ENCODE measurements at regions not wholly inside any gene's neighbourhood (a gene's known extent, or its start where the extent isn't known, plus 50 kb on each side); places are given as distances from the start of the nearest gene placed in this dataset.

DNA sequence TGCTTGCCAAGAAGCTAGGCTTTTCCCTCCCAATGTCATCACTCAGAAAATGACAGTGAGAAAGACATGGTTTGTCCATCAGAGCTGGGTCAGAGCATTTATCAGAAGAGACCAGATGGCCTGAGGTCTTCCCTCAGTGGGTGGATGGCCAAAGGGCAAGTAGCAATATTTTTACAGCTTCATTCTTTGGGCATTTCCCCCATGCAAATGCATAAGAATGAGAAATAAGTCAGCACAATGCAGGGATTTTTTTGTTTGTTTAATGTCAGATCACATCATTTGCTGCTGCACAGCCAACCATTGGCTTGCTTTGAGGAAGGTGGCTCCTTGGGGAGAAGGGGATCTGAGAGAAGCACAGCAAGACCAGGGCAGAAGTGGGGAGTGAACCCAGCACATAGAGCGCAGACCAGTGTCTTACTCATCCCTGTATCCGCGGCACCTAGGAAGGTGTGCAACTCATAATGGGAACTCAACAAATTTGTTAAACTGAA lies 209.6 kb downstream of the SEMA6A start:
- no peak for DNase-seq
- in situ Hi-C loops (cut with MboI; ENCODE audit: low pct_unique_long_range_greater_than_20kb, low sequenced_read_pairs) = no loop called here

DNA sequence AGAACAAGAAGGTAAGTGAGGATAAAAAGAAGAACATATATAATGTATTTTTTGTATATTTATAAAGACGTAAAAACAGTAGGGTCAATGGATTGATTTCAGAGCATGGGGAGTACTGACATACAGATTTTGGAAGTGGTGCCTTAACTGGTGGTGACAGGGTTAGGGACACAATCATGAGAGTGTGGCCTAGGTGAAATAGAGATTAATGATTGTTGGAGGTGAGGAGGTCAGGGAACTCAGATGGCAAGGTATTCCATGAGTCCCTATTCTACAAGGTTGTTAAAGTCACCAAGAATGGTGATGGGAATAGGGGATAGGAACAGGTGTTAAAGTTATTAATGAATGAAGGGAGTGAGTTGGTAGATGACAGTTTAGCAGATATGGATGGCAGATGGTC lies 210.8 kb downstream of the SEMA6A start:
- in situ Hi-C loops (cut with MboI; ENCODE audit: low pct_unique_long_range_greater_than_20kb, low sequenced_read_pairs) = no loop called here
- DNase-seq = no peak

DNA sequence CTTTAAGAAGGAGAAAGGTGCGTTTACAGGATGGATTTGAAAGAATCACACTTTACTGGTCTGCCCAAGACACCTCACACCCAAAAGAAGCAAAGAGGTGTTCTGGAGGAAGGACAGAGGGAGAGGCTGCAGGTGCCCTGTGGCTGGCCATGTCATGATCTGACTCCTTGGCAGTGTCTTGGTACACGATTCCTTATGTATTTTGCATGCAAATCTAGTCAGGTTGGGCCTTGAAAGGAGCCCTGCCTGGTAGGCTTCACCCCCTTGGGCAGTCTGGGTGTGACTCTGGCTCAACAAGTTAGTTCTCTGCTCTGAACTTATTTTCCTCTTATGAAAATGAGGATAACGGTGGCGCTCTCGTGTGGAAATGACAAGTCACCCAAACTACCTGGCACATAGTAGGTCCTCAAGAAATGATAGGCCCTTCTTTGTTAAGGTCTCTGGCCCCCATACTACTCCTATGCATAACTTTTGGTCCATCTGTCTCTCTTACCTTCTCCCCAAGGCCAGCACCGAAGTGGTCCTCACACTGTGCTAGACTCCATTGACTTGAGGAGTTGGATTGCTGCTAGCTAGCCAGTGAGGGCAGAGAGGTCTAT lies 212.5 kb downstream of the SEMA6A start:
- no peak for DNase-seq

DNA sequence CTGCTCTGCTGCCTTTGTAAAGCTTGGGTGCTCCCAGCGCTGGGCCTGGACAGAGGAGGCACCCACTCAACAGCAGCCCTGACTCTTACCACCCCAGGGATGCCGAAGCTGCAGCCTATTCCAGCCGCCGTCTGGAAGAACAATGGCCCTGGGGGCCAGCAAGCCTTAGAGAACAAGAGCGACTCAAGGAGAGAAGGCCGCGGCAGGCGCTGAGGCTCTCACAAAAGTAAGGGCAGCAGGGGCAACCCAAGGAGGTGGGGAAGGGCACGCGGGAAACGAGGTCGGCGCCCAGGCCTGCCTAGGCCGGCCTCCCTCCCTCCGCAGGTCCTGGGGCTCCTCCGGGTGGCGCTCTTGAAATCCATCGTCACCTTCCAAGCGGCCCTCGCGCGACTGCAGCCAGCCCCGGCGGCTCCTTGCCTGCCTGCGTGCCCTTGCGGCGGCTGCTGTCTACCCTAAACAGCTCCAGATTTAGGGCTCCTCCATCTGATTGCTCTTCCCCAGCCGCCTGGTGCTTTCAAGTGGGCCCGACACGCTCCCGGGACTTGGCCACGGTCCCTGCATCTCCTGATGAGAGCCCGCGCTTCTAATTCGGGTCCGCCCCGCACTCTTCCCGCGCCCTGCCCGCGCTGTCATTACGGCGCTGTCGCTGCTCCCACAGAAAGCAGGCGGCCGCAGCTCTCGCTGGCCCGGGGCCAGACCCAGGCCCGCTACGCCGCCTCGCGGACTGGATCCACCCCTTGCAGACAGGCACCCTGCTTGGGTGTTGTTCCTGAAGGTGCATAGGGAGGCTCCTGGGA lies 213.3 kb downstream of the SEMA6A start:
- in situ Hi-C loops (cut with MboI; ENCODE audit: low pct_unique_long_range_greater_than_20kb, low sequenced_read_pairs) = no loop called here
- no peak for DNase-seq

More for the DNA sequence above, 212.5 kb downstream of the SEMA6A start:
- in situ Hi-C loops (cut with MboI; ENCODE audit: low pct_unique_long_range_greater_than_20kb, low sequenced_read_pairs) = no loop called here

DNA sequence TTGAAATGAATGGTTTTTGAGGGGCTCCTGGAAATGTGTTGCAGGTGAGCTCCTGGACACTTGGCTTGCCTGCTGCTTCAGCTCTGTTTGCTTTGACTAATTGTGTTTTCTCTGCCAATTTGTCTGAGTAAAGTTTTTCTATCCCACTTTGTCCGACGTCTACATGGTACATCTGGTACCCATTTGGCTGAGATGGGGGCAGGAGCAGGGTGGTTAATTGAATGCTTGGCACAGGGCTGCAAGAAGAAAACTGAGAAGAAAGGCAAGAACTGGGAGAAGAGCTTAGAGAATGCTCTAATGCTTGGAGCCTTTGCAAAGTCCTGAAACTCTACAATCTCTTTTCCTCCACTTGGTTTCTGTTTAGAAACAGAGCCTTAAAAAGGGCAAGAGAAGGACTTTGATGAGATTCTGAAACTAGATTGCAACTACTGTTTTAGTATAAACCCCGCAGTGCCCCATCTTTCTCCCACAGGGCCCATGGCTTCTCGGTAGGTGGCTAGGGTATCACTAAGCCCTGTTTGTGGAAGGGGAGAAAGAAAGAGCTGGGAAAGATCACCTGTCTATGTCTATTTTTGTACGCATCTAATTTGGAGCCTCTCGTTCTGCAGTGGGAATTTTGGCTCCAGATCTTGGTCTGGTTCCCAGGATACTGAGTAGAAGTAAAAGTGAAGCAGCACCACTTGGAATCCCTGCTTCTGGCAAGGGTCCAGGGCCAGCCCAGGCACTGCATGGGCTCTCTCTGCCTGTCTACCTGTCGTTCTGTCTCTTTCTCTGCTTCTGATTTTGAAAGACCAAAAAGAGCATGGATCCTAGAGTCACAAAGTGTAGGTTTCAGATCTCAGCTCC lies 214.4 kb downstream of the SEMA6A start:
- in situ Hi-C loops (cut with MboI; ENCODE audit: low pct_unique_long_range_greater_than_20kb, low sequenced_read_pairs) = no loop called here
- no peak for DNase-seq

DNA sequence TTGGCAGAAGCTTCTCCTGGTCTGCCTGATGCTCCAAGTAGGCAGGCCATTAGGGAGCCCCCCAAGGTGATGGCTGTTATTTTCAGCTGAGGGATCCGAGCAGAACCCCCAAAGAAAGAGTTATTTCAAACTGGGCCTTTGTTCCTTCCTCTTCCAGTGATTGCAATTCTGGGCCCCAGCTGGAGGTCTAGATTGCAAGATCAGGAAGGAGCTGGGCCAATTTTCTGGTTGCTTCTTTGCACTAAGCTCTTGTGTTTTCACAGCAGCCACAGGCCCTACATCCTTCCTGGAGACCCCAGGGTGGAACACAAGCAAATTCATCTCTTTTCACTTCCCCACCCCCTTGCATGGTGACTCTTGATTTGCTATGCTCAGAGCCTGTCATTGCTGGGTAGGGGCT lies 215.0 kb downstream of the SEMA6A start:
- in situ Hi-C loops (cut with MboI; ENCODE audit: low pct_unique_long_range_greater_than_20kb, low sequenced_read_pairs) = no loop called here
- peak; percentile 47 for DNase-seq

DNA sequence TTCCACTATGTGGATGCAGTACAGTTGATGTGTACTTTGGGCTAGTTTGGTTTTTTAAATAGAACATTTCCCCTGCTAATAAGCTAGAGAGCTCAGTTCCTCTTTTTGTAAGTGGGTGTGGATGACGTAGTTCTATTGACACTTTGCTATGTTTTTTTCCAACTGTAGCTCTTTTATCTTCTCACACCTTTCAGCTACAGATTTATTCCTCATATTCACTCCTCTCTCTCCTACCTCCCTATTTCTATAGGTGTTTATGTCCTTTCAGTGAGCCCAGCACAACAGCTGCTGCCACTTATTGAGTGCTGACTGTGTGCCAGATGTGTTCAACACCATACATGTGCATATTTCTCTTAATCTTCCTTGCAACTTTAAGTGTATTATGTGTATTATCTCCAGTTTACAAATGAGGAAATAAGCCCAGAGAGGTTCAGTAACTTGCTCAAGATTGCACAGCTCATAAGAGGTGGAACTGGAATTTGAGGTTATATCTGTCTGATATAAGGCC lies 215.7 kb downstream of the SEMA6A start:
- DNase-seq = peak; percentile 76
- in situ Hi-C loops (cut with MboI; ENCODE audit: low pct_unique_long_range_greater_than_20kb, low sequenced_read_pairs) = no loop called here

DNA sequence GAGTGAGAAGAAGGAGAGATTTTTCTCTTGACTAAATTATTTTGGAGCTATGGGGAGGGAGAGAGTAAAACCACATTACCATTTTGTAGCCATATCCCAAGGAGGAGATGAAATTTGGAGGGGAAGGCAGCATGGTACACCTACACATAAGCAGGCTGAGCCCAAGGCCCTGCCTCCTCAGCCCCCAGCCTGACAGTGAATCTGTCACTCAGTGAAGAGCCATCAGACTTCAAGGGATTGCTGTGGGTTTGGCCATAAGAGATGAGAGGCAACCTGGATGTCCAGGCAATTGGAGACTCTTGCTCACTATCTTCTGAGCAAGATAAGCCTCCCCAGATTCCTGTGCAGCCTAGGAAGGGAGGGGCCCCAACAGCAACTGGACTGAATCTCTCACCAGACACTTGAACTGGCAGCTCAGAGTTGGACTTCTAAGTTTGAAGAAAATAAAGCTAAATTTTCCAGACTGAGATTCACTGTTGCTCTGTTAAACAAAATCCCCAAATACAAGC lies 216.6 kb downstream of the SEMA6A start:
- in situ Hi-C loops (cut with MboI; ENCODE audit: low pct_unique_long_range_greater_than_20kb, low sequenced_read_pairs) = no loop called here
- DNase-seq = no peak

DNA sequence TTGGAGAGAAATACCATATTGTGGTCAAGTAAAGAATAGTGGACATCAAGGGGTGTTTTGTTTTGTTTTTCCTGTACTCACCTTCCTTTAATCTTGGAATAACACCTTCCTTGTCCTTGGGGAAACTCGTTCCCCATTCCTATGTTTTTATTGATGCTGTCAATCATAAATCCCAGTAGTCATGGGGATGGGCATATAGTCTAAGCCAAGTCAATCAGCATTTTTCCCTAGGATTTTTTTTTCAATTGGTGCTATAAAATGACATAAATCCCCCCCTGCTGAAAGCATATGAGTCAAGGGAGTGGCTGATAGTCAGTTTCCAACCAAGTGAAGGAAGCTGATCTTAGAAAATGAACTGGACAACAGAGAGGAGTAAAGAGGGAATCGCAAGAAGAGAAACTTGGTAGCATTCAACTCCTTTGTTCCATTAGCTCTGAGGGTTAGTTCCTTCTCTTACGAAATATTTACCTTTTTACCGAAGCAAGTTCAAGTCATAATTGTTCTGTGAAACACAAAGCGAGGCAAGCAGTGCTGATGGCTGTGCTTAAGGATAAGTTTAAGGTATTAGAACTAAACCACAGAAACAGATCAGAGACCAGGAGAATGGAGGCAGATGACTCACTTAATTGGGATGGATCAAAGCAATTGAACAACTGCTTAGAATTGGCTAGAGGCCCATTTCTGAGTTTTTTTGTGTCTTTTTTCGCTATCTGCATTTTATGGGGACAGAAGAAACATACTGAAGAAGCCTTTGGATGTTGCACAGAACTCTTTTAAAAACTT lies 218.6 kb downstream of the SEMA6A start:
- in situ Hi-C loops (cut with MboI; ENCODE audit: low pct_unique_long_range_greater_than_20kb, low sequenced_read_pairs) = no loop called here
- DNase-seq = no peak

DNA sequence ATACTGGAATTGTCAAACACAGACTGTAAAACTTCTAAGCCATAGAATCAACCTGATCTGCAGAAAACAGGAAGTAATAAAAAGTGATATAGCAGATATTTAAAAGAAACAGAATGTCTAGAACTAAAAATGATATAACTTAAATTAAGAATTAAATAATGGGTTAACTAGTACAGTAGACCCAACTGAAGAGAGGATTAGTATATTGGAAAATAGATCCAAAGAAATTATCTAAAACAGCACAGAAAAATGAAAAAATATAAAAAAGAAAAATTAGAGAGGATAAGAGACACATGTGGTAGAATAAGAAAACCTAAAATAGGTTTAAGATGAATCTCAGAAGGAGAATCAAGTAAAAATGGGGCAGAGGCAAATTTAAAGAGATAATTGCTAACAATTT lies 219.9 kb downstream of the SEMA6A start:
- in situ Hi-C loops (cut with MboI; ENCODE audit: low pct_unique_long_range_greater_than_20kb, low sequenced_read_pairs) = no loop called here
- DNase-seq = no peak

DNA sequence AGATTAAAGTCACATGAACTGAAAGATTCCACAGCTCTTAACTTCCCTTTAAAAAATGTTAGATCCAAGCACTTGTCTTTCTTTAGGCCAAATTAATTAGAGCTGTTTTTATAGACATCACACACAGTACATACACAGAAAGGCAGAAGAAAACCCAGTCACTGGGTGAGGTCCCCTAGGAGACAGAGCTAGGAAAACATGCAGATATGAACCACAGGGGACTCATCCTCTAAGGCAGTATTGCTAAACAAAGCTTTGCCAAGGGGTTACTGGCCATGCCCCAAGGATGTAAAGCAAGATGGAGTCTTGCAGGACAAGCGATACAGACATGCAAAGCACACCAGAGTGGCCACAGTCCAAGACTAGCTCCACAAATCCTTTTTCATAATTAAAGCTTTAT lies 227.0 kb downstream of the SEMA6A start:
- in situ Hi-C loops (cut with MboI; ENCODE audit: low pct_unique_long_range_greater_than_20kb, low sequenced_read_pairs) = no loop called here
- no peak for DNase-seq

DNA sequence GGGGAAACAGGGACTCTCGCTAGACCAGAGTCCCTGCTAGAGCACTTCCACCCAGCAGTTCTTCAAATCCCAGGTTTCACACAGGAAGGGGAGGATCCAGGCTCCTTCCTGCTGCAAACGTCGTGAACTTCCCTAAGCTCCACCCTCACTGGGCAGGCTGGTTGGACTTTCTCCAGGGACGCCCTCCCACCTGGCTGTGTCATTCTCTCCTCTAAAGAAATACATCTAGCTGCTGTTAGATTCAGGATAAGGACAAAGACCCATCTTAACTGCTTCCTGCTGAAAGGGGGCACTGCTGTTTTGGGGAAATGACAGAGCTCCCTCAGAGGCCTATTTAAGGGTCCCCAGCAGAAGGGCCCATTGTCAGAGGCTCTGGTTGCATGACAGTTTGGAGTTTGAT lies 230.7 kb downstream of the SEMA6A start:
- in situ Hi-C loops (cut with MboI; ENCODE audit: low pct_unique_long_range_greater_than_20kb, low sequenced_read_pairs) = no loop called here
- DNase-seq = peak; percentile 58

All from KBM-7 (cell line).